Parathyroid adenoma (tissue), 2 donors: ENCODE measurements at regions not wholly inside any gene's neighbourhood (a gene's known extent, or its start where the extent isn't known, plus 50 kb on each side); places are given as distances from the start of the nearest gene placed in this dataset.

Experiments
- H2AFZ ChIP-seq: fragments of 300-600 bp; sonication (generic); one replicate; pipeline ENCODE4 v1.7.0; 2017; ENCODE audit warnings: antibody characterized with exemption, mild to moderate bottlenecking
- H3K27ac ChIP-seq: fragments of 300-600 bp; sonication (generic); one replicate; pipeline ENCODE4 v1.7.0; 2017
- H3K27me3 ChIP-seq: fragments of 300-600 bp; sonication (generic); one replicate; pipeline ENCODE4 v1.7.0; 2017; ENCODE audit warnings: low read length; ENCODE audit not compliant: control insufficient read depth, insufficient read depth
- H3K36me3 ChIP-seq: fragments of 300-600 bp; sonication (generic); one replicate; pipeline ENCODE4 v1.7.0; 2017; ENCODE audit warnings: low read length; ENCODE audit not compliant: control insufficient read depth, insufficient read depth
- H3K4me1 ChIP-seq: fragments of 300-600 bp; sonication (generic); one replicate; pipeline ENCODE4 v1.7.0; 2017; ENCODE audit warnings: control low read depth
- H3K4me2 ChIP-seq: fragments of 300-600 bp; sonication (generic); one replicate; pipeline ENCODE4 v1.7.0; 2017; ENCODE audit warnings: low read length
- H3K4me3 ChIP-seq: fragments of 300-600 bp; sonication (generic); one replicate; pipeline ENCODE4 v1.7.0; 2017; ENCODE audit warnings: low read depth, low read length
- H3K79me2 ChIP-seq: fragments of 300-600 bp; sonication (generic); one replicate; pipeline ENCODE4 v1.7.0; 2017; ENCODE audit warnings: control low read depth
- H3K9ac ChIP-seq: fragments of 300-600 bp; sonication (generic); one replicate; pipeline ENCODE4 v1.7.0; 2017; ENCODE audit warnings: mild to moderate bottlenecking
- H3K9me3 ChIP-seq: fragments of 300-600 bp; sonication (generic); one replicate; pipeline ENCODE4 v1.7.0; 2017; ENCODE audit warnings: low read length; ENCODE audit not compliant: control insufficient read depth
- TF ChIP-seq, protein P1 (sequence below): fragments of 300-600 bp; sonication (generic); IDR thresholded peaks from one replicate; pipeline ENCODE4 v1.7.0; 2017; ENCODE audit warnings: antibody characterized with exemption, mild to moderate bottlenecking
- donor health status: primary hyperparathyroidism.

DNA sequence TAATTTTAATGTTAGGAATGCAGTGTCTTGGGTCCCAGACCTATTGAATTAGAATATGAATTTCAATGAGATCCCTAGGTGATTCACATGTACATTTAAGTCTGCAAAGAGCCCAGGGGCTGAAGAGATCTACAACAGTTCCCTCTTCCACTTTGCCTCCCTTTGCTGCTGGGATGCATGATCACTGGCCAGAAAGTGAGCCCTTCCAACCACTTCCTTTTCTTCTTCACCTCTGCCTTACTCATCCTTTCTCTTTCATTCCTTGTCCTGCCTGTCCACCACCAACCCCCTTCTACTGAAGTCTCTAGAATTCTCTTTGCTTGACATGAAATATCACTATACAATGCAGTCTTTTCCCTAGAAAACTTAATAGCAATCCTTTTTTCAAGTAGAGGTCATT, 222.4 kb upstream of the LRIG1 start:
- H3K4me1 ChIP-seq, result no peaks in the 10 kb centered on the region
- H3K36me3 ChIP-seq, result no peaks in the 10 kb centered on the region

DNA sequence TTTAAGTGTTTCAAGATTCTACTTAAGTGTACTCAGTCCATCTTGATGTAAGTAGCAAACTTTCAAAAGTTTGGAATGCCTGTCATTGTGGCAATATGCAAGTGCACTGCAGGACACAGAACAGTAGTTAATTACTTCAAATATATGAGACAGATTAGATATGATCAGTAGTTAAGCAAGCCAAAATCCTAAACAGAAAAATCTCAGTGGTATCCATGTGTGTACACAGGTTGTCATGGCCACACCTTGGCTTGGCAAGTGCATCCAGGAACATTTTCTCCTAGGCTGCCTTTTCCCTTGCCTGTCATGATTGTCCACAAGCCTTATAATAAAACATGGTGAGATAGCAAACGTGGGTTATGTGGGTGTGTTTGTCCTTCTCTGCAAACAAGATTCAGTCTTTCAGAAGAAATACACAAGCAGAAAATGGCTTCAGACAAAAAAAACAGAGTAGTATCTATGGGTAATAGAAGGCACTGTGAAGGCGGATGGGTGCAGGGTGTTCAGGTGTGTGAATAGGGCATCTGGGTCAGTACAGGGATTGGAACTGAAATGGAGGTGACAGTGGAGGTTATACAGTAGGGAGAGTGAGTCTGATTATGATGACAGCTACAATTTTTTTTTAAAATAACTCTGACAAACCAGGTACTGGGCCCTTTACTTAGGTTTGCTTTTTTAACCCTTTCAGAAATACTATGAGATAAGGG, 229.0 kb upstream of the LRIG1 start:
- Histone ChIP-seq H3K36me3 (no peaks in the 10 kb centered on the region), H2AFZ (no peak overlapping the region), H3K27me3 (no peaks in the 10 kb centered on the region), H3K4me3 (no peak overlapping the region), H3K4me2 (no peak overlapping the region), H3K9ac (no peak overlapping the region), H3K4me1 (no peaks in the 10 kb centered on the region), H3K27ac (no peak overlapping the region), H3K79me2 (no peaks in the 10 kb centered on the region), H3K9me3 (no peaks in the 10 kb centered on the region)
- TF ChIP-seq, protein P1, sequence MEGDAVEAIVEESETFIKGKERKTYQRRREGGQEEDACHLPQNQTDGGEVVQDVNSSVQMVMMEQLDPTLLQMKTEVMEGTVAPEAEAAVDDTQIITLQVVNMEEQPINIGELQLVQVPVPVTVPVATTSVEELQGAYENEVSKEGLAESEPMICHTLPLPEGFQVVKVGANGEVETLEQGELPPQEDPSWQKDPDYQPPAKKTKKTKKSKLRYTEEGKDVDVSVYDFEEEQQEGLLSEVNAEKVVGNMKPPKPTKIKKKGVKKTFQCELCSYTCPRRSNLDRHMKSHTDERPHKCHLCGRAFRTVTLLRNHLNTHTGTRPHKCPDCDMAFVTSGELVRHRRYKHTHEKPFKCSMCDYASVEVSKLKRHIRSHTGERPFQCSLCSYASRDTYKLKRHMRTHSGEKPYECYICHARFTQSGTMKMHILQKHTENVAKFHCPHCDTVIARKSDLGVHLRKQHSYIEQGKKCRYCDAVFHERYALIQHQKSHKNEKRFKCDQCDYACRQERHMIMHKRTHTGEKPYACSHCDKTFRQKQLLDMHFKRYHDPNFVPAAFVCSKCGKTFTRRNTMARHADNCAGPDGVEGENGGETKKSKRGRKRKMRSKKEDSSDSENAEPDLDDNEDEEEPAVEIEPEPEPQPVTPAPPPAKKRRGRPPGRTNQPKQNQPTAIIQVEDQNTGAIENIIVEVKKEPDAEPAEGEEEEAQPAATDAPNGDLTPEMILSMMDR, result no peak

More for the DNA sequence above, 222.4 kb upstream of the LRIG1 start:
- TF ChIP-seq, protein P1, result no peak
- H3K27me3 ChIP-seq, result no peaks in the 10 kb centered on the region
- no peak overlapping the region for H3K27ac ChIP-seq
- no peak overlapping the region for H3K4me3 ChIP-seq
- no peak overlapping the region for H3K4me2 ChIP-seq
- H3K79me2 ChIP-seq, result no peaks in the 10 kb centered on the region
- no peak overlapping the region for H3K9ac ChIP-seq
- H2AFZ ChIP-seq, result no peak overlapping the region
- H3K9me3 ChIP-seq, result no peaks in the 10 kb centered on the region

DNA sequence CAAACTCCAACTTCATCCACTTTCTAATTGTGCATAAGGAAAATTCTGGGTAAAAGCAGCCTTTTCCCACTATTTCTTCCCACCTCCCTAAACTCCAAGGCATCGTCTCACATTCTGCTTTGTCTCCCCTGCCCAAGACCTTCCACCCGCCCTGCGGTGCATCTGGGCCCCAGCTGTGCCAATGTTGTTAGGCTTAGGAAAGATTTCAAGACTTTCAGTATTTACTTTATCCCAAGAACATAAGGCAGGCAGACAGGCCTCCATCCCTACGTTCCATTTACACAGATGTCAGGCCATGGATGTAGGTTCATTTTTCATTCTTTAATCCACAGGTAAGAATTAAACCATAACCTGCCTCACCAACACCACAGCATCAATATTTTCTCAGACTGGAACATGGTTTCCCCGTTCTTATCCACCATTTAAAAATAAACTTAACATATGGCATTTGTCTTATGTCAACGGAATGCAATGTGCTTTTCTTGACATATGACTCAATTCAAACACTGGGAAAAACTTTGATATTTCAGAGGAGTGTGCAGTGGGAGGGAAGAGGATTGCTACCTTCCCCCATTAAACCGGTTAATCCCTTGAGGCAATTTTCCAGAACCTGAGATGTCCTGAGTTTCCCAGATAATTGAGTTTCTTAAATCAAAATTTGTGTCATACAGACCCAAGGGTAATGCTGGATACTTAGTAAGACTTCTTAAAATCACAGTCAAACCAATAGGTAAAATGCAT, 238.0 kb upstream of the LRIG1 start:
- H3K27me3 ChIP-seq, result no peaks in the 10 kb centered on the region
- H3K4me3 ChIP-seq, result no peak overlapping the region
- no peak overlapping the region for H3K27ac ChIP-seq
- H3K4me1 ChIP-seq, result no peaks in the 10 kb centered on the region
- H3K36me3 ChIP-seq, result no peaks in the 10 kb centered on the region
- no peaks in the 10 kb centered on the region for H3K9me3 ChIP-seq
- no peak overlapping the region for H2AFZ ChIP-seq
- no peaks in the 10 kb centered on the region for H3K79me2 ChIP-seq
- TF ChIP-seq, protein P1, result no peak
- H3K4me2 ChIP-seq, result no peak overlapping the region
- H3K9ac ChIP-seq, result no peak overlapping the region

- Histone ChIP-seq H3K9ac (no peak overlapping the region), H3K79me2 (no peaks in the 10 kb centered on the region), H3K36me3 (no peaks in the 10 kb centered on the region), H3K27me3 (no peaks in the 10 kb centered on the region), H3K27ac (no peak overlapping the region), H3K4me3 (no peak overlapping the region), H2AFZ (no peak overlapping the region), H3K4me1 (no peaks in the 10 kb centered on the region), H3K4me2 (no peak overlapping the region), H3K9me3 (no peaks in the 10 kb centered on the region)
- TF ChIP-seq, protein P1, result no peak
Observed at GRCh38 chr3:66740260-66740659, 239.4 kb upstream of the LRIG1 start.
